ENCODE measurements at regions not wholly inside any gene's neighbourhood (a gene's known extent, or its start where the extent isn't known, plus 50 kb on each side); places are given as distances from the start of the nearest gene placed in this dataset.

- TF ChIP-seq REST (IDR thresholded peaks at IDR 0.05; ENCODE audit: low read depth), result no peak
- TF ChIP-seq TEAD4 (IDR thresholded peaks at IDR 0.05), result no peak
- no peak for TF ChIP-seq RAD21 (IDR thresholded peaks at IDR 0.05; ENCODE audit: low read depth)
- no peak for TF ChIP-seq FOXM1 (IDR thresholded peaks at IDR 0.05; ENCODE audit: borderline replicate concordance, low read depth)
- TF ChIP-seq ZBTB7A (IDR thresholded peaks at IDR 0.05; ENCODE audit: low read depth), result no peak
- no peak for TF ChIP-seq CREB1 (IDR thresholded peaks at IDR 0.05; ENCODE audit: low read depth)
- no peak for TF ChIP-seq NFIC (IDR thresholded peaks at IDR 0.05)
- TF ChIP-seq CEBPB (IDR thresholded peaks at IDR 0.05), result no peak
- TF ChIP-seq YY1 (IDR thresholded peaks at IDR 0.05; ENCODE audit: low read depth), result no peak
- no peak for TF ChIP-seq TAF1 (IDR thresholded peaks at IDR 0.05; ENCODE audit: low read depth)
- no peak for TF ChIP-seq EGR1 (IDR thresholded peaks at IDR 0.05)
- TF ChIP-seq EP300 (IDR thresholded peaks at IDR 0.05; ENCODE audit: borderline replicate concordance), result no peak
- TF ChIP-seq MAX (IDR thresholded peaks at IDR 0.05), result no peak
- TF ChIP-seq TCF12 (IDR thresholded peaks at IDR 0.05; ENCODE audit: low read depth), result no peak
- no peak for TF ChIP-seq USF1 (IDR thresholded peaks at IDR 0.05)
Measured at GRCh38 chr7:88689821-88690220, 69.7 kb upstream of the ZNF804B start.

- TF ChIP-seq CREB1 (IDR thresholded peaks at IDR 0.05; ENCODE audit: low read depth) (no peak), NFIC (IDR thresholded peaks at IDR 0.05) (no peak), TCF12 (IDR thresholded peaks at IDR 0.05; ENCODE audit: low read depth) (no peak), REST (IDR thresholded peaks at IDR 0.05; ENCODE audit: low read depth) (no peak), EP300 (IDR thresholded peaks at IDR 0.05; ENCODE audit: borderline replicate concordance) (no peak), USF1 (IDR thresholded peaks at IDR 0.05) (no peak), MAX (IDR thresholded peaks at IDR 0.05) (no peak), EGR1 (IDR thresholded peaks at IDR 0.05) (no peak), TAF1 (IDR thresholded peaks at IDR 0.05; ENCODE audit: low read depth) (no peak), TEAD4 (IDR thresholded peaks at IDR 0.05) (no peak)
Measured at GRCh38 chr7:88688222-88688621, 71.3 kb upstream of the ZNF804B start.

- TF ChIP-seq USF1 (IDR thresholded peaks at IDR 0.05) (no peak), NFIC (IDR thresholded peaks at IDR 0.05) (no peak)
Measured at GRCh38 chr7:88686468-88687229, 72.9 kb upstream of the ZNF804B start.

- TF ChIP-seq TAF1 (IDR thresholded peaks at IDR 0.05; ENCODE audit: low read depth) (no peak), CREB1 (IDR thresholded peaks at IDR 0.05; ENCODE audit: low read depth) (no peak), EGR1 (IDR thresholded peaks at IDR 0.05) (no peak), TCF12 (IDR thresholded peaks at IDR 0.05; ENCODE audit: low read depth) (no peak), NFIC (IDR thresholded peaks at IDR 0.05) (no peak), EP300 (IDR thresholded peaks at IDR 0.05; ENCODE audit: borderline replicate concordance) (no peak), USF1 (IDR thresholded peaks at IDR 0.05) (no peak)
Measured at GRCh38 chr7:88681682-88682081, 77.8 kb upstream of the ZNF804B start.

GRCh38 chr7:88670536-88670935 lies 89.0 kb upstream of the ZNF804B start:
- no peak for TF ChIP-seq EGR1 (IDR thresholded peaks at IDR 0.05)
- TF ChIP-seq TAF1 (IDR thresholded peaks at IDR 0.05; ENCODE audit: low read depth), result no peak
- no peak for TF ChIP-seq CREB1 (IDR thresholded peaks at IDR 0.05; ENCODE audit: low read depth)
- TF ChIP-seq CEBPB (IDR thresholded peaks at IDR 0.05), result no peak
- TF ChIP-seq RAD21 (IDR thresholded peaks at IDR 0.05; ENCODE audit: low read depth), result no peak
- TF ChIP-seq TCF12 (IDR thresholded peaks at IDR 0.05; ENCODE audit: low read depth), result no peak
- TF ChIP-seq ZBTB7A (IDR thresholded peaks at IDR 0.05; ENCODE audit: low read depth), result no peak
- TF ChIP-seq TEAD4 (IDR thresholded peaks at IDR 0.05), result no peak
- TF ChIP-seq YY1 (IDR thresholded peaks at IDR 0.05; ENCODE audit: low read depth), result no peak
- no peak for TF ChIP-seq FOXM1 (IDR thresholded peaks at IDR 0.05; ENCODE audit: borderline replicate concordance, low read depth)
- no peak for TF ChIP-seq REST (IDR thresholded peaks at IDR 0.05; ENCODE audit: low read depth)
- no peak for TF ChIP-seq EP300 (IDR thresholded peaks at IDR 0.05; ENCODE audit: borderline replicate concordance)
- no peak for TF ChIP-seq NFIC (IDR thresholded peaks at IDR 0.05)
- TF ChIP-seq USF1 (IDR thresholded peaks at IDR 0.05), result no peak
- no peak for TF ChIP-seq MAX (IDR thresholded peaks at IDR 0.05)
